ENCODE measurements at regions not wholly inside any gene's neighbourhood (a gene's known extent, or its start where the extent isn't known, plus 50 kb on each side); places are given as distances from the start of the nearest gene placed in this dataset.

DNA sequence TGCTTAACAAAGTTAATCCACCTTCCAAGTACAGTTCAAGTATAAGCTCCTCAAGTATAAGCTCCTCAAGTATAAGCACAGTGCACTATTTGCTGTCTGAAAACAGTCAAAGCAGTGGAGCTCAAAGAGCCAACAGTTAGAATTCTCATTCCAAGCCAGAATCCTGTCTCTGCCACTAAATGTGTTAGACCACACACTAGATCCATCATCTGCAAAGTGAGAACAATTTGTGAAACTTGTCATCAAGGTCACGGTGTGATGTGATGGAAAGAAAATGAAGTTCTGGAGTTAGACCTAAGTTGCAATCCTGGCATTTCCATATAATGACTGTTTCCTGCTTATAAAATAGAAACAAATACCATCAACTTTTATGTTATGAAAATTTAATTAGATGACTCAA is 602.5 kb downstream of the TNS3 start:
- TF ChIP-seq, protein P1, sequence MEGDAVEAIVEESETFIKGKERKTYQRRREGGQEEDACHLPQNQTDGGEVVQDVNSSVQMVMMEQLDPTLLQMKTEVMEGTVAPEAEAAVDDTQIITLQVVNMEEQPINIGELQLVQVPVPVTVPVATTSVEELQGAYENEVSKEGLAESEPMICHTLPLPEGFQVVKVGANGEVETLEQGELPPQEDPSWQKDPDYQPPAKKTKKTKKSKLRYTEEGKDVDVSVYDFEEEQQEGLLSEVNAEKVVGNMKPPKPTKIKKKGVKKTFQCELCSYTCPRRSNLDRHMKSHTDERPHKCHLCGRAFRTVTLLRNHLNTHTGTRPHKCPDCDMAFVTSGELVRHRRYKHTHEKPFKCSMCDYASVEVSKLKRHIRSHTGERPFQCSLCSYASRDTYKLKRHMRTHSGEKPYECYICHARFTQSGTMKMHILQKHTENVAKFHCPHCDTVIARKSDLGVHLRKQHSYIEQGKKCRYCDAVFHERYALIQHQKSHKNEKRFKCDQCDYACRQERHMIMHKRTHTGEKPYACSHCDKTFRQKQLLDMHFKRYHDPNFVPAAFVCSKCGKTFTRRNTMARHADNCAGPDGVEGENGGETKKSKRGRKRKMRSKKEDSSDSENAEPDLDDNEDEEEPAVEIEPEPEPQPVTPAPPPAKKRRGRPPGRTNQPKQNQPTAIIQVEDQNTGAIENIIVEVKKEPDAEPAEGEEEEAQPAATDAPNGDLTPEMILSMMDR (IDR thresholded peaks at IDR 0.05 in 4 of 5, conservative IDR thresholded peaks at IDR 0.05 in 1 of 5): no peak
- TF ChIP-seq POLR2A (IDR thresholded peaks at IDR 0.05): no peak
